IMR-90 (cell line): ENCODE measurements at regions not wholly inside any gene's neighbourhood (a gene's known extent, or its start where the extent isn't known, plus 50 kb on each side); places are given as distances from the start of the nearest gene placed in this dataset.
A peak's percentile ranks its signal among the peaks of the same experiment; 100 is the strongest.

ENCODE experiments used
- ATAC-seq: fragments of 200-7000 bp; cut with Tn5 transposase; 2 replicates; pipeline ENCODE4 v1.9.1; 2020; ENCODE audit warnings: low read depth, mild to moderate bottlenecking, moderate library complexity
- BruUV-seq: library from RNA; stranded (reverse); fragments of 400-500 nt; replicated peaks from 2 replicates; lab custom pipeline; 2021; lab: Mats Ljungman, UMichigan
- CTCF ChIA-PET: fragments of 300-600 bp; formaldehyde crosslinking; extraction: SDS; loops from one replicate; lab custom pipeline; 2021; ENCODE audit warnings: antibody characterized with exemption; lab: Yijun Ruan, JAX
- POLR2A ChIA-PET: fragments of 300-600 bp; sonication (Branson Sonifier 250); formaldehyde crosslinking; loops from one replicate; lab custom pipeline; 2022; ENCODE audit warnings: antibody characterized with exemption; ENCODE audit not compliant: unreplicated experiment; lab: Charles Lee
- DNase-seq: peaks from one replicate; pipeline ENCODE4 v3.0.0; 2013
- H2AFZ ChIP-seq: replicated peaks from 2 replicates; pipeline ENCODE3; 2013; ENCODE audit warnings: low read length, mild to moderate bottlenecking; ENCODE audit not compliant: poor library complexity
- H2AK5ac ChIP-seq: 2 replicates; pipeline ENCODE4 v1.6.1; 2013; ENCODE audit warnings: low read depth, low read length, inconsistent platforms
- H2AK9ac ChIP-seq: replicated peaks from 2 replicates; pipeline ENCODE3; 2013; ENCODE audit warnings: mild to moderate bottlenecking, low read depth, low read length, moderate library complexity; ENCODE audit not compliant: poor library complexity
- H2BK120ac ChIP-seq: 2 replicates; pipeline ENCODE4 v1.6.1; 2013; ENCODE audit warnings: low read depth, low read length, inconsistent platforms
- H2BK15ac ChIP-seq: 3 replicates; pipeline ENCODE4 v1.6.1; 2013; ENCODE audit warnings: low read depth, low read length, inconsistent platforms
- H2BK20ac ChIP-seq: 2 replicates; pipeline ENCODE4 v1.6.1; 2013; ENCODE audit warnings: low read depth, mild to moderate bottlenecking, inconsistent platforms, low read length, moderate library complexity
- H2BK5ac ChIP-seq: 2 replicates; pipeline ENCODE4 v1.6.1; 2013; ENCODE audit warnings: mild to moderate bottlenecking, low read depth, low read length, inconsistent platforms; ENCODE audit not compliant: poor library complexity, severe bottlenecking
- H3K14ac ChIP-seq: replicated peaks from 2 replicates; pipeline ENCODE4 v1.6.1; 2013; ENCODE audit warnings: low read depth, low read length, inconsistent platforms
- H3K18ac ChIP-seq: 2 replicates; pipeline ENCODE4 v1.6.1; 2013; ENCODE audit warnings: low read depth, low read length, control low read depth
- H3K23ac ChIP-seq: 2 replicates; pipeline ENCODE4 v1.6.1; 2013; ENCODE audit warnings: low read depth, low read length, inconsistent platforms
- H3K27ac ChIP-seq: 2 replicates; pipeline ENCODE4 v1.5.1; 2013; ENCODE audit warnings: mild to moderate bottlenecking, control low read depth, low read length; ENCODE audit not compliant: insufficient read depth
- H3K27me3 ChIP-seq: 2 replicates; pipeline ENCODE4 v1.6.1; 2013; ENCODE audit warnings: low read length; ENCODE audit not compliant: control insufficient read depth, insufficient read depth
- H3K36me3 ChIP-seq: 2 replicates; pipeline ENCODE4 v1.6.1; 2013; ENCODE audit warnings: low read length, mixed read lengths; ENCODE audit not compliant: control insufficient read depth, insufficient read depth
- H3K4ac ChIP-seq: 2 replicates; pipeline ENCODE4 v1.6.1; 2013; ENCODE audit warnings: low read depth, low read length, inconsistent platforms
- H3K4me1 ChIP-seq: 2 replicates; pipeline ENCODE4 v1.6.1; 2013; ENCODE audit warnings: low read length, mixed read lengths; ENCODE audit not compliant: control insufficient read depth, insufficient read depth
- H3K4me2 ChIP-seq: 2 replicates; pipeline ENCODE4 v1.6.1; 2013; ENCODE audit warnings: low read depth, mild to moderate bottlenecking, control low read depth, low read length, moderate library complexity
- H3K4me3 ChIP-seq: 2 replicates; pipeline ENCODE4 v1.5.1; 2013; ENCODE audit warnings: low read depth, mild to moderate bottlenecking, control low read depth, low read length, moderate library complexity; ENCODE audit not compliant: insufficient read depth
- H3K56ac ChIP-seq: 2 replicates; pipeline ENCODE4 v1.6.1; 2013; ENCODE audit warnings: low read length, inconsistent platforms; ENCODE audit not compliant: insufficient read depth; ENCODE audit errors: extremely low read depth
- H3K79me1 ChIP-seq, 2 experiments: 2 replicates each; pipeline ENCODE4 v1.6.1; 2013; ENCODE audit warnings: low read length in 2 of 2, inconsistent platforms in 1 of 2, low read depth in 1 of 2
- H3K9ac ChIP-seq: 2 replicates; pipeline ENCODE4 v1.6.1; 2013; ENCODE audit warnings: low read depth, low read length, control low read depth
- H3K9me1 ChIP-seq: 2 replicates; pipeline ENCODE4 v1.6.1; 2013; ENCODE audit warnings: low read length, inconsistent platforms; ENCODE audit not compliant: insufficient read depth
- H3K9me3 ChIP-seq: 2 replicates; pipeline ENCODE4 v1.6.1; 2013; ENCODE audit warnings: low read length; ENCODE audit not compliant: control insufficient read depth, insufficient read depth
- H4K20me1 ChIP-seq: 2 replicates; pipeline ENCODE4 v1.6.1; 2013; ENCODE audit warnings: low read length, inconsistent platforms; ENCODE audit not compliant: insufficient read depth
- H4K5ac ChIP-seq: 2 replicates; pipeline ENCODE4 v1.6.1; 2013; ENCODE audit warnings: mild to moderate bottlenecking, low read depth, low read length, control low read depth
- H4K8ac ChIP-seq, 2 experiments: 2 replicates each; pipeline ENCODE4 v1.6.1; 2013; ENCODE audit warnings: low read depth in 2 of 2, low read length in 2 of 2, control low read depth in 1 of 2, inconsistent platforms in 1 of 2
- H4K91ac ChIP-seq: 2 replicates; pipeline ENCODE4 v1.6.1; 2013; ENCODE audit warnings: low read depth, low read length, inconsistent platforms; ENCODE audit not compliant: insufficient read depth
- ELK1 ChIP-seq: fragments of 150-350 bp; IDR thresholded peaks from 2 replicates; pipeline ENCODE4 v1.6.1; 2016; ENCODE audit warnings: low read depth, mild to moderate bottlenecking, low read length, moderate library complexity, borderline replicate concordance
- FOS ChIP-seq: fragments of 150-350 bp; IDR thresholded peaks from 2 replicates; pipeline ENCODE4 v1.6.1; 2016; ENCODE audit warnings: low read depth, low read length
- MXI1 ChIP-seq: IDR thresholded peaks from 2 replicates; pipeline ENCODE4 v1.6.1; 2012; ENCODE audit warnings: low read depth, mild to moderate bottlenecking, low read length, moderate library complexity, borderline replicate concordance
- RAD21 ChIP-seq: IDR thresholded peaks from 2 replicates; pipeline ENCODE4 v1.6.1; 2012; ENCODE audit warnings: low read length, improper control_type of control experiment
- SMC3 ChIP-seq: fragments of 150-350 bp; IDR thresholded peaks from 2 replicates; pipeline ENCODE4 v1.6.1; 2016; ENCODE audit warnings: low read depth, mild to moderate bottlenecking, antibody characterized with exemption, low read length, moderate library complexity
- WGBS, 2 experiments: methylation state at CpG; one replicate each; pipeline versions ENCODE4 v1.1.5 to v1.1.7; 2013; ENCODE audit warnings: missing lambda C conversion rate in 2 of 2; ENCODE audit not compliant: insufficient read length in 1 of 2; ENCODE audit errors: extremely low coverage in 2 of 2; 5-methylcytosine and 5-hydroxymethylcytosine counted together
- dilution Hi-C: fragments of 300-500 bp; cut with HindIII; formaldehyde crosslinking; loops from one replicate; pipeline ENCODE4 v1.14.3; 2018; ENCODE audit warnings: low sequenced_read_pairs; ENCODE audit not compliant: unreplicated experiment
- in situ Hi-C: fragments of 300-500 bp; cut with MboI; formaldehyde crosslinking; loops from 3 replicates; pipeline ENCODE4 v1.14.3; 2019; ENCODE audit warnings: low sequenced_read_pairs, inconsistent platforms, mixed read lengths
- intact Hi-C: fragments of 100-400 bp; cut with micrococcal nuclease; formaldehyde crosslinking; loops from 2 replicates; pipeline ENCODE4 v1.10.0; 2022
- TF ChIP-seq, protein P1 (sequence below): conservative IDR thresholded peaks from 2 replicates; pipeline ENCODE4 v1.5.1; 2012; ENCODE audit warnings: mild to moderate bottlenecking, low read depth, low read length, improper control_type of control experiment
- TF ChIP-seq, protein P2 (sequence below): fragments of 150-350 bp; IDR thresholded peaks from 2 replicates; pipeline ENCODE4 v1.6.1; 2017; ENCODE audit warnings: mild to moderate bottlenecking, antibody characterized with exemption, low read length, low read depth

GRCh38 chr2:138090330-138090729, 126.1 kb downstream of the HNMT start:
- dilution Hi-C loops (no loop called here), in situ Hi-C loops (loop anchor here (10.0 kb wide), 2 partner anchors 146 to 176 kb away; no protein-coding TSS in a partner anchor), intact Hi-C loops (loop anchor here (1.0 to 5.0 kb wide), 5 partner anchors 143 to 736 kb away; no protein-coding TSS in a partner anchor)
- Histone ChIP-seq H2BK15ac (no peak overlapping the region), H4K8ac (no peak overlapping the region), H3K14ac (no peak overlapping the region), H3K9ac (no peak overlapping the region), H3K27me3 (peaks cover 4% of the 10 kb centered on the region), H3K4me2 (no peak overlapping the region), H3K27ac (no peak overlapping the region), H2BK120ac (no peak overlapping the region), H4K5ac (no peak overlapping the region), H3K9me1 (no peaks in the 10 kb centered on the region), H3K4me1 (no peaks in the 10 kb centered on the region), H2AK9ac (no peak overlapping the region), H3K23ac (no peak overlapping the region), H2BK20ac (no peak overlapping the region), H2AK5ac (no peak overlapping the region), H3K79me1 (no peaks in the 10 kb centered on the region), H2AFZ (no peak overlapping the region), H3K9me3 (no peaks in the 10 kb centered on the region), H4K20me1 (no peaks in the 10 kb centered on the region), H3K4ac (no peak overlapping the region), H3K4me3 (no peak overlapping the region), H4K91ac (no peak overlapping the region), H3K56ac (no peak overlapping the region), H2BK5ac (no peak overlapping the region), H3K36me3 (no peaks in the 10 kb centered on the region), H3K18ac (no peak overlapping the region)
- POLR2A ChIA-PET, result no interaction called here
- peak; percentile 74 for ATAC-seq
- TF ChIP-seq RAD21, result peak; percentile 89
- TF ChIP-seq, protein P1, sequence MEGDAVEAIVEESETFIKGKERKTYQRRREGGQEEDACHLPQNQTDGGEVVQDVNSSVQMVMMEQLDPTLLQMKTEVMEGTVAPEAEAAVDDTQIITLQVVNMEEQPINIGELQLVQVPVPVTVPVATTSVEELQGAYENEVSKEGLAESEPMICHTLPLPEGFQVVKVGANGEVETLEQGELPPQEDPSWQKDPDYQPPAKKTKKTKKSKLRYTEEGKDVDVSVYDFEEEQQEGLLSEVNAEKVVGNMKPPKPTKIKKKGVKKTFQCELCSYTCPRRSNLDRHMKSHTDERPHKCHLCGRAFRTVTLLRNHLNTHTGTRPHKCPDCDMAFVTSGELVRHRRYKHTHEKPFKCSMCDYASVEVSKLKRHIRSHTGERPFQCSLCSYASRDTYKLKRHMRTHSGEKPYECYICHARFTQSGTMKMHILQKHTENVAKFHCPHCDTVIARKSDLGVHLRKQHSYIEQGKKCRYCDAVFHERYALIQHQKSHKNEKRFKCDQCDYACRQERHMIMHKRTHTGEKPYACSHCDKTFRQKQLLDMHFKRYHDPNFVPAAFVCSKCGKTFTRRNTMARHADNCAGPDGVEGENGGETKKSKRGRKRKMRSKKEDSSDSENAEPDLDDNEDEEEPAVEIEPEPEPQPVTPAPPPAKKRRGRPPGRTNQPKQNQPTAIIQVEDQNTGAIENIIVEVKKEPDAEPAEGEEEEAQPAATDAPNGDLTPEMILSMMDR, result peak; percentile 91
- no peak for TF ChIP-seq ELK1
- TF ChIP-seq, protein P2, sequence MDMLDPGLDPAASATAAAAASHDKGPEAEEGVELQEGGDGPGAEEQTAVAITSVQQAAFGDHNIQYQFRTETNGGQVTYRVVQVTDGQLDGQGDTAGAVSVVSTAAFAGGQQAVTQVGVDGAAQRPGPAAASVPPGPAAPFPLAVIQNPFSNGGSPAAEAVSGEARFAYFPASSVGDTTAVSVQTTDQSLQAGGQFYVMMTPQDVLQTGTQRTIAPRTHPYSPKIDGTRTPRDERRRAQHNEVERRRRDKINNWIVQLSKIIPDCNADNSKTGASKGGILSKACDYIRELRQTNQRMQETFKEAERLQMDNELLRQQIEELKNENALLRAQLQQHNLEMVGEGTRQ, result no peak
- TF ChIP-seq MXI1, result no peak
- TF ChIP-seq FOS, result no peak
- TF ChIP-seq SMC3, result peak; percentile 89
- CTCF ChIA-PET, result interaction anchor here (0.5 to 2.0 kb wide), 10 partner anchors 8 to 180 kb away, joined by 3 to 6 read pairs (median 4); no protein-coding TSS in a partner anchor
- WGBS, 2 experiments, result no CpG with 5 or more reads among the region's 1 CpG
- no TSS peak for BruUV-seq
- peak; percentile 58 for DNase-seq
